GM21447 (cell line): ENCODE measurements at regions not wholly inside any gene's neighbourhood (a gene's known extent, or its start where the extent isn't known, plus 50 kb on each side); places are given as distances from the start of the nearest gene placed in this dataset.

ENCODE experiments used
- ATAC-seq: cut with Tn5 transposase; IDR thresholded peaks from one replicate; pipeline ENCODE4 v1.9.1; 2021; ENCODE audit not compliant: unreplicated experiment

GRCh38 chr7:36029853-36030515, 123.1 kb upstream of the EEPD1 start:
- ATAC-seq, result no peak

GRCh38 chr7:36032361-36032818, 120.7 kb upstream of the EEPD1 start:
- ATAC-seq, result no peak

GRCh38 chr7:36034020-36034419, 119.0 kb upstream of the EEPD1 start:
- ATAC-seq, result no peak

GRCh38 chr7:36035186-36035585, 117.9 kb upstream of the EEPD1 start:
- no peak for ATAC-seq

- no peak for ATAC-seq
Measured at GRCh38 chr7:36036590-36036989, 116.5 kb upstream of the EEPD1 start.

- ATAC-seq, result no peak
Measured at GRCh38 chr7:36037121-36037662, 115.9 kb upstream of the EEPD1 start.

GRCh38 chr7:36038063-36038721, 114.9 kb upstream of the EEPD1 start:
- ATAC-seq, result no peak

GRCh38 chr7:36039243-36039642, 113.8 kb upstream of the EEPD1 start:
- ATAC-seq, result no peak

- ATAC-seq, result no peak
Measured at GRCh38 chr7:36039671-36040070, 113.4 kb upstream of the EEPD1 start.

GRCh38 chr7:36040679-36041078, 112.4 kb upstream of the EEPD1 start:
- ATAC-seq, result no peak

- no peak for ATAC-seq
Measured at GRCh38 chr7:36044101-36044892, 108.8 kb upstream of the EEPD1 start.

- ATAC-seq, result no peak
Measured at GRCh38 chr7:36045326-36045725, 107.7 kb upstream of the EEPD1 start.

GRCh38 chr7:36045830-36046341, 107.2 kb upstream of the EEPD1 start:
- ATAC-seq, result no peak

- no peak for ATAC-seq
Measured at GRCh38 chr7:36047091-36047658, 105.9 kb upstream of the EEPD1 start.

GRCh38 chr7:36048141-36048901, 104.7 kb upstream of the EEPD1 start:
- no peak for ATAC-seq

- ATAC-seq, result no peak
Measured at GRCh38 chr7:36048902-36049240, 104.2 kb upstream of the EEPD1 start.

- no peak for ATAC-seq
Measured at GRCh38 chr7:36051501-36051900, 101.6 kb upstream of the EEPD1 start.

GRCh38 chr7:36053589-36053988, 99.5 kb upstream of the EEPD1 start:
- ATAC-seq, result no peak

GRCh38 chr7:36054637-36055036, 98.4 kb upstream of the EEPD1 start:
- no peak for ATAC-seq

- no peak for ATAC-seq
Measured at GRCh38 chr7:36055207-36055606, 97.8 kb upstream of the EEPD1 start.
